ENCODE measurements at regions not wholly inside any gene's neighbourhood (a gene's known extent, or its start where the extent isn't known, plus 50 kb on each side); places are given as distances from the start of the nearest gene placed in this dataset.

GRCh38 chr18:75553021-75553420 is 125.5 kb upstream of the SMIM21 start:
- DNase-seq (ENCODE audit: low read depth) = no peak
- no peak for TF ChIP-seq CTCF (conservative IDR thresholded peaks at IDR 0.05; ENCODE audit: low read depth, low read length)
- H3K4me3 ChIP-seq (ENCODE audit: low read depth, low read length) = no peak overlapping the region

DNA sequence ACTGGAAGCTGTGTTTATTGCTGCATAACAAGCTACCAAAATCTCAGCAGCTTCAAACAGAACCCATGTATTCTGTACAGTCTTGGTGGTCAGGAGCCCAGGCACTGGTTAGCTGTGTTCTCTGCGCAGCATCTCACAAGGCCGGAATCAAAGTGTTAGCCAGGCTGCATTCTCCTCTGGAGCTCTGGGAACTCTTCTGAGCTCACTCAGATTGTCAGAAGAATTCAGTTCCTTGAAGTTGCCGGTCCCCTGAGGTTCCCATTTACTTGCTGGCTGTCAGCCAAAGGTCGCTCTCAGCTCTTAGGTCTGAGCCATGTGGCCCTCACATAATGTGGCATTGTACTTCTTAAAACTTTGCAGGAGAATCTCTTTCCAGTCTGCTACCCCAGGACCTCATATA is 123.6 kb upstream of the SMIM21 start:
- TF ChIP-seq CTCF (conservative IDR thresholded peaks at IDR 0.05; ENCODE audit: low read depth, low read length) = no peak
- no peak overlapping the region for H3K4me3 ChIP-seq (ENCODE audit: low read depth, low read length)
- peak; percentile 5 for DNase-seq (ENCODE audit: low read depth)

GRCh38 chr18:75548353-75548905 is 120.9 kb upstream of the SMIM21 start:
- TF ChIP-seq CTCF (conservative IDR thresholded peaks at IDR 0.05; ENCODE audit: low read depth, low read length) = no peak
- DNase-seq (ENCODE audit: low read depth) = no peak
- no peak overlapping the region for H3K4me3 ChIP-seq (ENCODE audit: low read depth, low read length)

GRCh38 chr18:75546964-75547363 is 119.5 kb upstream of the SMIM21 start:
- no peak overlapping the region for H3K4me3 ChIP-seq (ENCODE audit: low read depth, low read length)
- TF ChIP-seq CTCF (conservative IDR thresholded peaks at IDR 0.05; ENCODE audit: low read depth, low read length) = no peak
- no peak for DNase-seq (ENCODE audit: low read depth)

GRCh38 chr18:75545189-75545588 is 117.7 kb upstream of the SMIM21 start:
- DNase-seq (ENCODE audit: low read depth) = no peak
- no peak for TF ChIP-seq CTCF (conservative IDR thresholded peaks at IDR 0.05; ENCODE audit: low read depth, low read length)
- H3K4me3 ChIP-seq (ENCODE audit: low read depth, low read length) = no peak overlapping the region

GRCh38 chr18:75544496-75544895 is 117.0 kb upstream of the SMIM21 start:
- TF ChIP-seq CTCF (conservative IDR thresholded peaks at IDR 0.05; ENCODE audit: low read depth, low read length) = no peak
- H3K4me3 ChIP-seq (ENCODE audit: low read depth, low read length) = no peak overlapping the region
- DNase-seq (ENCODE audit: low read depth) = peak; percentile 36

DNA sequence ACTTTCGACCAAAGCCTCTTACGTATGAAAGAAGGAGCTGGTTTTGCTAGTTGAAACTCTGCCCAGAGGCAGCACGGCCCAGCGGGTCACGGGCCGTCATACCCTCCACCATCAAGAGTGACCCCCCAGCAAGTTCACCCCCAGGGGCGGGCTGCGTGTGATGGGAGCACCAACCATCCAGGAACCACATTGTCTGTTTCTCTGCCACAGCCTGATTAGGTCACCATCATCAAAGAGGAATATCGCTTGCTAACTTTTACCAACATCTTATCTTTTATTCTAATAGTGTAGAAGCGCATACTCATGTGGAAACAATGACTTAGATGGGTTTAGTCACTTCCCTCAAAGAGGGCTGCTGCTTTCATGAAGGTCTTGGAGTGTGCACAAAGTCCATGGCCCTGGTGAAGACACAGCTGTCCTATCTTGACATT is 116.6 kb upstream of the SMIM21 start:
- no peak for TF ChIP-seq CTCF (conservative IDR thresholded peaks at IDR 0.05; ENCODE audit: low read depth, low read length)
- DNase-seq (ENCODE audit: low read depth) = no peak
- no peak overlapping the region for H3K4me3 ChIP-seq (ENCODE audit: low read depth, low read length)
